Lower lobe of right lung (tissue), 2 donors: ENCODE measurements at regions not wholly inside any gene's neighbourhood (a gene's known extent, or its start where the extent isn't known, plus 50 kb on each side); places are given as distances from the start of the nearest gene placed in this dataset.

ENCODE experiments used
- ATAC-seq, 2 donors: fragments of 200-7000 bp; cut with Tn5 transposase; one replicate each; pipeline ENCODE4 v1.9.1; 2020 to 2022; ENCODE audit warnings: mild to moderate bottlenecking in 2 of 2, moderate library complexity in 2 of 2
- DNase-seq: peaks from one replicate; pipeline ENCODE4 v3.0.0-alpha.2; 2020
- H3K27ac ChIP-seq: fragments of 200-600 bp; one replicate; pipeline ENCODE4 v1.8.0; 2022
- H3K27me3 ChIP-seq: fragments of 200-600 bp; one replicate; pipeline ENCODE4 v1.8.0; 2022; ENCODE audit warnings: low read depth
- H3K36me3 ChIP-seq: fragments of 200-600 bp; one replicate; pipeline ENCODE4 v1.8.0; 2022; ENCODE audit warnings: mild to moderate bottlenecking
- H3K4me1 ChIP-seq: fragments of 200-600 bp; one replicate; pipeline ENCODE4 v1.8.0; 2022
- H3K4me3 ChIP-seq: fragments of 200-600 bp; one replicate; pipeline ENCODE4 v1.8.0; 2022; ENCODE audit warnings: mild to moderate bottlenecking
- H3K9me3 ChIP-seq: fragments of 200-600 bp; one replicate; pipeline ENCODE4 v1.8.0; 2022
- CTCF ChIP-seq: fragments of 200-600 bp; IDR thresholded peaks from one replicate; pipeline ENCODE4 v1.8.0; 2022; ENCODE audit warnings: antibody characterized with exemption, mild to moderate bottlenecking
- intact Hi-C: fragments of 100-400 bp; cut with DNase I; formaldehyde crosslinking; loops from one replicate; pipeline ENCODE4 v1.11.0; 2022
- donor health status: DM: no; HTN: yes; CAD: no; lungs with severe emphysema.

GRCh38 chr6:164495882-164496495 is 813.4 kb downstream of the C6orf118 start:
- no peak for TF ChIP-seq CTCF
- no peak for ATAC-seq
- no peaks in the 10 kb centered on the region for H3K4me1 ChIP-seq
- H3K9me3 ChIP-seq: no peaks in the 10 kb centered on the region
- no peak overlapping the region for H3K4me3 ChIP-seq
- intact Hi-C loops: no loop called here
- H3K27me3 ChIP-seq: no peaks in the 10 kb centered on the region
- no peaks in the 10 kb centered on the region for H3K36me3 ChIP-seq
- DNase-seq: no peak
- no peak overlapping the region for H3K27ac ChIP-seq

- Histone ChIP-seq H3K27me3 (no peaks in the 10 kb centered on the region), H3K36me3 (no peaks in the 10 kb centered on the region), H3K4me1 (no peaks in the 10 kb centered on the region), H3K4me3 (no peak overlapping the region), H3K9me3 (peaks cover 7% of the 10 kb centered on the region), H3K27ac (no peak overlapping the region)
- no peak for TF ChIP-seq CTCF
- DNase-seq (no peak), ATAC-seq (no peak)
- intact Hi-C loops: no loop called here
Measured at GRCh38 chr6:164478426-164478825, 831.0 kb downstream of the C6orf118 start.

- H3K36me3 ChIP-seq: no peaks in the 10 kb centered on the region
- H3K27me3 ChIP-seq: no peaks in the 10 kb centered on the region
- no peak for DNase-seq
- H3K4me3 ChIP-seq: no peak overlapping the region
- no peak overlapping the region for H3K27ac ChIP-seq
- ATAC-seq: no peak
- intact Hi-C loops: no loop called here
- H3K9me3 ChIP-seq: peaks cover 3% of the 10 kb centered on the region
- TF ChIP-seq CTCF: no peak
- no peaks in the 10 kb centered on the region for H3K4me1 ChIP-seq
Measured at GRCh38 chr6:164477790-164478189, 831.6 kb downstream of the C6orf118 start.

- TF ChIP-seq CTCF: no peak
- Histone ChIP-seq H3K27ac (no peak overlapping the region), H3K4me3 (no peak overlapping the region), H3K9me3 (peaks cover 1% of the 10 kb centered on the region), H3K36me3 (no peaks in the 10 kb centered on the region), H3K4me1 (no peaks in the 10 kb centered on the region), H3K27me3 (no peaks in the 10 kb centered on the region)
- ATAC-seq (no peak), DNase-seq (no peak)
- intact Hi-C loops: no loop called here
Measured at GRCh38 chr6:164477101-164477500, 832.3 kb downstream of the C6orf118 start.

GRCh38 chr6:164469276-164469949 is 840.0 kb downstream of the C6orf118 start:
- H3K27me3 ChIP-seq: no peaks in the 10 kb centered on the region
- TF ChIP-seq CTCF: no peak
- no peak overlapping the region for H3K27ac ChIP-seq
- DNase-seq (no peak), ATAC-seq (no peak)
- H3K36me3 ChIP-seq: no peaks in the 10 kb centered on the region
- no peaks in the 10 kb centered on the region for H3K9me3 ChIP-seq
- intact Hi-C loops: no loop called here
- H3K4me3 ChIP-seq: no peak overlapping the region
- no peaks in the 10 kb centered on the region for H3K4me1 ChIP-seq
